Activated B cell treated with CpG ODN at 0.5 μM for 24 hours (primary cell): ENCODE measurements at regions not wholly inside any gene's neighbourhood (a gene's known extent, or its start where the extent isn't known, plus 50 kb on each side); places are given as distances from the start of the nearest gene placed in this dataset.

Source experiments
- ATAC-seq: fragments of 200-7000 bp; cut with Tn5 transposase; one replicate; pipeline ENCODE4 v1.10.0; 2021; ENCODE audit warnings: low read depth, mild to moderate bottlenecking, moderate library complexity
- CTCF ChIA-PET: fragments of 350-600 bp; sonication (Branson Sonifier 250); formaldehyde crosslinking; loops from one replicate; lab custom pipeline; 2021; ENCODE audit warnings: antibody characterized with exemption; lab: Charles Lee
- POLR2A ChIA-PET: fragments of 350-600 bp; sonication (Branson Sonifier 250); formaldehyde crosslinking; loops from one replicate; lab custom pipeline; 2021; ENCODE audit warnings: antibody characterized with exemption; lab: Charles Lee
- DNase-seq: peaks from one replicate; pipeline ENCODE4 v3.0.0; 2022
- H3K27ac Mint-ChIP-seq: one replicate; pipeline ENCODE4 v1.8.0; 2020; ENCODE audit warnings: mixed read lengths
- H3K27me3 Mint-ChIP-seq: one replicate; pipeline ENCODE4 v1.8.0; 2021; ENCODE audit warnings: mixed read lengths
- H3K36me3 Mint-ChIP-seq: one replicate; pipeline ENCODE4 v1.8.0; 2021; ENCODE audit warnings: low read depth, mixed read lengths
- H3K4me1 Mint-ChIP-seq: one replicate; pipeline ENCODE4 v1.8.0; 2021; ENCODE audit warnings: mixed read lengths
- H3K4me3 Mint-ChIP-seq: one replicate; pipeline ENCODE4 v1.8.0; 2020; ENCODE audit warnings: mild to moderate bottlenecking, mixed read lengths
- H3K9me3 Mint-ChIP-seq: one replicate; pipeline ENCODE4 v1.8.0; 2020; ENCODE audit warnings: mixed read lengths
- CTCF ChIP-seq: fragments of 200-600 bp; IDR thresholded peaks from one replicate; pipeline ENCODE4 v1.8.0; 2022; ENCODE audit warnings: antibody characterized with exemption, mild to moderate bottlenecking
- intact Hi-C: fragments of 100-400 bp; cut with micrococcal nuclease; formaldehyde crosslinking; loops from one replicate; pipeline ENCODE4 v1.15.1; 2024

- no peak for TF ChIP-seq CTCF
- no peaks in the 10 kb centered on the region for H3K27me3 Mint-ChIP-seq
- H3K9me3 Mint-ChIP-seq = no peaks in the 10 kb centered on the region
- intact Hi-C loops = no loop called here
- ChIA-PET POLR2A (no interaction called here), CTCF (no interaction called here)
- no peak for DNase-seq
- no peak for ATAC-seq
- no peak overlapping the region for H3K4me3 Mint-ChIP-seq
- no peak overlapping the region for H3K27ac Mint-ChIP-seq
- H3K4me1 Mint-ChIP-seq = no peaks in the 10 kb centered on the region
- H3K36me3 Mint-ChIP-seq = no peaks in the 10 kb centered on the region
Measured at GRCh38 chr18:1483385-1483784, 578.7 kb downstream of the ADCYAP1 start.

GRCh38 chr18:1487457-1487856 lies 582.8 kb downstream of the ADCYAP1 start:
- Mint-ChIP-seq H3K36me3 (no peaks in the 10 kb centered on the region), H3K27ac (no peak overlapping the region), H3K9me3 (peaks cover 9% of the 10 kb centered on the region), H3K27me3 (no peaks in the 10 kb centered on the region), H3K4me3 (no peak overlapping the region), H3K4me1 (no peaks in the 10 kb centered on the region)
- POLR2A ChIA-PET = no interaction called here
- CTCF ChIA-PET = no interaction called here
- intact Hi-C loops = no loop called here
- DNase-seq (no peak), ATAC-seq (no peak)
- TF ChIP-seq CTCF = no peak

- intact Hi-C loops = no loop called here
Measured at GRCh38 chr18:1488394-1488793, 583.7 kb downstream of the ADCYAP1 start.

GRCh38 chr18:1488957-1489356 lies 584.3 kb downstream of the ADCYAP1 start:
- H3K27ac Mint-ChIP-seq = no peak overlapping the region
- ChIA-PET POLR2A (no interaction called here), CTCF (no interaction called here)
- DNase-seq = no peak
- TF ChIP-seq CTCF = no peak
- H3K4me1 Mint-ChIP-seq = no peaks in the 10 kb centered on the region
- H3K36me3 Mint-ChIP-seq = no peaks in the 10 kb centered on the region
- no peak overlapping the region for H3K4me3 Mint-ChIP-seq
- intact Hi-C loops = no loop called here
- H3K27me3 Mint-ChIP-seq = no peaks in the 10 kb centered on the region
- H3K9me3 Mint-ChIP-seq = peaks cover 13% of the 10 kb centered on the region
- ATAC-seq = no peak

More at GRCh38 chr18:1488394-1488793, 583.7 kb downstream of the ADCYAP1 start:
- POLR2A ChIA-PET = no interaction called here
- no peak for ATAC-seq
- TF ChIP-seq CTCF = no peak
- H3K27ac Mint-ChIP-seq = no peak overlapping the region
- no peaks in the 10 kb centered on the region for H3K36me3 Mint-ChIP-seq
- H3K4me3 Mint-ChIP-seq = no peak overlapping the region
- peaks cover 11% of the 10 kb centered on the region for H3K9me3 Mint-ChIP-seq
- no peaks in the 10 kb centered on the region for H3K4me1 Mint-ChIP-seq
- no peak for DNase-seq
- CTCF ChIA-PET = no interaction called here
- no peaks in the 10 kb centered on the region for H3K27me3 Mint-ChIP-seq

GRCh38 chr18:1495387-1495786 lies 590.7 kb downstream of the ADCYAP1 start:
- Mint-ChIP-seq H3K27ac (no peak overlapping the region), H3K4me3 (no peak overlapping the region), H3K36me3 (no peaks in the 10 kb centered on the region), H3K9me3 (peaks cover 18% of the 10 kb centered on the region), H3K4me1 (no peaks in the 10 kb centered on the region), H3K27me3 (no peaks in the 10 kb centered on the region)
- ChIA-PET POLR2A (no interaction called here), CTCF (no interaction called here)
- ATAC-seq (no peak), DNase-seq (no peak)
- no peak for TF ChIP-seq CTCF
- intact Hi-C loops = no loop called here
